H9 (cell line): ENCODE measurements at regions not wholly inside any gene's neighbourhood (a gene's known extent, or its start where the extent isn't known, plus 50 kb on each side); places are given as distances from the start of the nearest gene placed in this dataset.

Source experiments
- DNase-seq: peaks from one replicate; pipeline ENCODE4 v3.0.0-alpha.2; 2017
- H2AFZ ChIP-seq: one replicate; pipeline ENCODE4 v1.6.1; 2013; ENCODE audit warnings: mild to moderate bottlenecking, low read length, control low read depth, moderate library complexity
- H2AK5ac ChIP-seq: 2 replicates; pipeline ENCODE4 v1.6.1; 2013; ENCODE audit warnings: low read length, control low read depth, mixed read lengths; ENCODE audit not compliant: insufficient read length
- H2BK120ac ChIP-seq: one replicate; pipeline ENCODE4 v1.6.1; 2013; ENCODE audit warnings: low read depth, mild to moderate bottlenecking, low read length, control low read depth, inconsistent platforms; ENCODE audit not compliant: poor library complexity, severe bottlenecking
- H2BK12ac ChIP-seq: 2 replicates; pipeline ENCODE4 v1.6.1; 2013; ENCODE audit warnings: low read length, control low read depth, mixed read lengths, low read depth; ENCODE audit not compliant: insufficient read length
- H2BK15ac ChIP-seq: 2 replicates; pipeline ENCODE4 v1.6.1; 2013; ENCODE audit warnings: low read depth, low read length, control low read depth
- H2BK20ac ChIP-seq: one replicate; pipeline ENCODE4 v1.6.1; 2013; ENCODE audit warnings: low read depth, mild to moderate bottlenecking, low read length, control low read depth, inconsistent platforms; ENCODE audit not compliant: poor library complexity, severe bottlenecking
- H2BK5ac ChIP-seq: 2 replicates; pipeline ENCODE4 v1.6.1; 2013; ENCODE audit warnings: low read length, control low read depth, mixed read lengths; ENCODE audit not compliant: insufficient read length
- H3K14ac ChIP-seq: 2 replicates; pipeline ENCODE4 v1.6.1; 2013; ENCODE audit warnings: low read length, control low read depth; ENCODE audit not compliant: insufficient read depth
- H3K18ac ChIP-seq: 2 replicates; pipeline ENCODE4 v1.6.1; 2013; ENCODE audit warnings: low read depth, mild to moderate bottlenecking, mixed read lengths, low read length, control low read depth; ENCODE audit not compliant: insufficient read length
- H3K23ac ChIP-seq: 2 replicates; pipeline ENCODE4 v1.6.1; 2013; ENCODE audit warnings: low read length, control low read depth, mixed read lengths, low read depth; ENCODE audit not compliant: insufficient read length
- H3K23me2 ChIP-seq: 2 replicates; pipeline ENCODE4 v1.6.1; 2013; ENCODE audit warnings: low read depth, mild to moderate bottlenecking, mixed read lengths, low read length, control low read depth; ENCODE audit not compliant: insufficient read length, poor library complexity, severe bottlenecking
- H3K27ac ChIP-seq: 2 replicates; pipeline ENCODE4 v1.5.1; 2013; ENCODE audit warnings: low read length, control low read depth, mixed read lengths, low read depth; ENCODE audit not compliant: insufficient read length
- H3K27me3 ChIP-seq: 2 replicates; pipeline ENCODE4 v1.6.1; 2013; ENCODE audit warnings: low read length, control low read depth, inconsistent platforms; ENCODE audit not compliant: insufficient read depth
- H3K4ac ChIP-seq: 2 replicates; pipeline ENCODE4 v1.6.1; 2013; ENCODE audit warnings: low read depth, mild to moderate bottlenecking, control low read depth, inconsistent platforms, low read length, moderate library complexity
- H3K4me1 ChIP-seq: 2 replicates; pipeline ENCODE4 v1.6.1; 2013; ENCODE audit warnings: low read length, control low read depth, inconsistent platforms; ENCODE audit not compliant: insufficient read depth
- H3K4me2 ChIP-seq: 2 replicates; pipeline ENCODE4 v1.6.1; 2013; ENCODE audit warnings: low read length, control low read depth, mixed read lengths; ENCODE audit not compliant: insufficient read length, insufficient read depth
- H3K56ac ChIP-seq: 2 replicates; pipeline ENCODE4 v1.6.1; 2013; ENCODE audit warnings: low read depth, mild to moderate bottlenecking, mixed read lengths, low read length, control low read depth; ENCODE audit not compliant: insufficient read length
- H3K79me1 ChIP-seq: 2 replicates; pipeline ENCODE4 v1.6.1; 2013; ENCODE audit warnings: low read depth, mild to moderate bottlenecking, moderate library complexity, low read length, control low read depth, inconsistent platforms; ENCODE audit not compliant: insufficient read depth, poor library complexity, severe bottlenecking
- H3K79me2 ChIP-seq: 2 replicates; pipeline ENCODE4 v1.6.1; 2013; ENCODE audit warnings: low read length, control low read depth, inconsistent platforms; ENCODE audit not compliant: insufficient read depth
- H3K9ac ChIP-seq: 2 replicates; pipeline ENCODE4 v1.6.1; 2013; ENCODE audit warnings: low read length, control low read depth, mixed read lengths; ENCODE audit not compliant: insufficient read length; ENCODE audit errors: extremely low read depth
- H3K9me3 ChIP-seq: one replicate; pipeline ENCODE4 v1.6.1; 2013; ENCODE audit warnings: low read depth, low read length, inconsistent platforms; ENCODE audit not compliant: control insufficient read depth
- H3T11ph ChIP-seq: one replicate; pipeline ENCODE4 v1.6.1; 2013; ENCODE audit warnings: mild to moderate bottlenecking, low read length, control low read depth, inconsistent platforms
- H4K20me1 ChIP-seq: one replicate; pipeline ENCODE4 v1.6.1; 2013; ENCODE audit not compliant: control insufficient read depth, insufficient read length, insufficient read depth
- H4K5ac ChIP-seq: 2 replicates; pipeline ENCODE4 v1.6.1; 2013; ENCODE audit warnings: low read depth, mild to moderate bottlenecking, mixed read lengths, low read length, control low read depth; ENCODE audit not compliant: insufficient read length
- H4K8ac ChIP-seq: replicated peaks from 2 replicates; pipeline ENCODE4 v1.6.1; 2013; ENCODE audit warnings: low read length, control low read depth, mixed read lengths, low read depth; ENCODE audit not compliant: insufficient read length
- H4K91ac ChIP-seq: 2 replicates; pipeline ENCODE4 v1.6.1; 2013; ENCODE audit warnings: low read depth, mild to moderate bottlenecking, moderate library complexity, mixed read lengths, low read length, control low read depth; ENCODE audit not compliant: insufficient read length
- H3K27ac Mint-ChIP-seq, 3 experiments: 2 replicates in 2 of 3; 3 replicates in 1 of 3; pipeline ENCODE4 v1.8.0; 2020 to 2021; ENCODE audit warnings: mixed read lengths in 3 of 3, mild to moderate bottlenecking in 1 of 3, moderate library complexity in 1 of 3
- H3K27me3 Mint-ChIP-seq: 2 replicates; pipeline ENCODE4 v1.8.0; 2021; ENCODE audit warnings: low read depth, mild to moderate bottlenecking, moderate library complexity, mixed read lengths
- H3K36me3 Mint-ChIP-seq, 3 experiments: 2 replicates in 2 of 3; 3 replicates in 1 of 3; pipeline ENCODE4 v1.8.0; 2020 to 2021; ENCODE audit warnings: low read depth in 3 of 3, mixed read lengths in 3 of 3; ENCODE audit not compliant: insufficient read depth in 1 of 3
- H3K4me1 Mint-ChIP-seq, 2 experiments: 2 replicates each; pipeline ENCODE4 v1.8.0; 2020; ENCODE audit warnings: mixed read lengths in 2 of 2
- H3K4me3 Mint-ChIP-seq, 2 experiments: 2 replicates in 1 of 2; 3 replicates in 1 of 2; pipeline ENCODE4 v1.8.0; 2020 to 2021; ENCODE audit warnings: mild to moderate bottlenecking in 2 of 2, mixed read lengths in 2 of 2, moderate library complexity in 1 of 2
- H3K9me3 Mint-ChIP-seq, 2 experiments: 2 replicates in 1 of 2; 3 replicates in 1 of 2; pipeline ENCODE4 v1.8.0; 2020; ENCODE audit warnings: mild to moderate bottlenecking in 2 of 2, mixed read lengths in 2 of 2, moderate library complexity in 1 of 2
- CTCF ChIP-seq: fragments of 200-600 bp; sonication (generic); conservative IDR thresholded peaks from 3 replicates; pipeline ENCODE4 v1.8.0; 2021; ENCODE audit warnings: antibody characterized with exemption, mild to moderate bottlenecking
- WGBS: extraction: QIAGEN DNeasy Blood & Tissue Kit; methylation state at CpG from one replicate; pipeline ENCODE4 v1.1.7; 2013; ENCODE audit warnings: missing lambda C conversion rate, low lambda C conversion rate, mixed read lengths; ENCODE audit not compliant: insufficient read length; ENCODE audit errors: extremely low coverage; 5-methylcytosine and 5-hydroxymethylcytosine counted together

- no peak overlapping the region for H2BK12ac ChIP-seq
- H4K91ac ChIP-seq = no peak overlapping the region
- H3K23me2 ChIP-seq = peaks cover 4% of the 10 kb centered on the region
- no peak overlapping the region for H3K56ac ChIP-seq
- no peaks in the 10 kb centered on the region for H3K79me2 ChIP-seq
- H2AK5ac ChIP-seq = no peak overlapping the region
- H3K27ac ChIP-seq = no peak overlapping the region
- no peak overlapping the region for H3T11ph ChIP-seq
- peaks cover 42% of the 10 kb centered on the region for H3K27me3 ChIP-seq
- no peak overlapping the region for H2BK5ac ChIP-seq
- TF ChIP-seq CTCF = peak; percentile 95
- no peak overlapping the region for H3K4ac ChIP-seq
- Mint-ChIP-seq H3K27me3 (peaks cover 99% of the 10 kb centered on the region), H3K9me3 (peaks cover 0 to 2% of the 10 kb centered on the region in 2 experiments; a peak in 3 of 5 replicates), H3K4me3 (no peak overlapping the region), H3K36me3 (no peaks in the 10 kb centered on the region; a peak in 1 of 7 replicates), H3K4me1 (peaks cover 9 to 26% of the 10 kb centered on the region in 2 experiments), H3K27ac (no peak overlapping the region)
- H3K4me1 ChIP-seq = no peaks in the 10 kb centered on the region; the same call in 1 of the 2 replicates
- no peak overlapping the region; the same call in 1 of the 2 replicates for H3K14ac ChIP-seq
- H2BK20ac ChIP-seq = no peak overlapping the region
- H3K79me1 ChIP-seq = no peaks in the 10 kb centered on the region
- H4K20me1 ChIP-seq = no peaks in the 10 kb centered on the region
- H2BK15ac ChIP-seq = no peak overlapping the region
- WGBS = no CpG with 5 or more reads among the region's 11 CpGs
- DNase-seq = peak; percentile 86
- no peak overlapping the region for H4K8ac ChIP-seq
- H3K9me3 ChIP-seq = no peaks in the 10 kb centered on the region
- H4K5ac ChIP-seq = no peak overlapping the region
- no peak overlapping the region for H3K18ac ChIP-seq
- no peak overlapping the region for H3K4me2 ChIP-seq
- no peak overlapping the region for H3K9ac ChIP-seq
- H2BK120ac ChIP-seq = no peak overlapping the region
- no peak overlapping the region for H2AFZ ChIP-seq
- H3K23ac ChIP-seq = no peak overlapping the region
Measured at GRCh38 chr22:22060200-22061084, 77.9 kb upstream of the TOP3B start.
